DND-41 (cell line): ENCODE measurements at regions not wholly inside any gene's neighbourhood (a gene's known extent, or its start where the extent isn't known, plus 50 kb on each side); places are given as distances from the start of the nearest gene placed in this dataset.

Experiments
- ATAC-seq: fragments of 200-7000 bp; cut with Tn5 transposase; 3 replicates; pipeline ENCODE4 v1.9.1; 2021; ENCODE audit warnings: low read depth; ENCODE audit not compliant: insufficient read depth
- DNase-seq: peaks from one replicate; pipeline ENCODE4 v3.0.0-alpha.2; 2020
- H2AFZ ChIP-seq: 2 replicates; pipeline ENCODE4 v1.6.0; 2012; ENCODE audit warnings: low read depth, low read length
- H3K27ac ChIP-seq: 2 replicates; pipeline ENCODE4 v1.5.1; 2012; ENCODE audit warnings: low read length, inconsistent platforms
- H3K27me3 ChIP-seq: fragments of 200-600 bp; sonication (generic); 2 replicates; pipeline ENCODE4 v1.6.0; 2012; ENCODE audit warnings: low read length, mild to moderate bottlenecking, inconsistent platforms; ENCODE audit not compliant: insufficient read depth, poor library complexity
- H3K36me3 ChIP-seq: 2 replicates; pipeline ENCODE4 v1.5.1; 2012; ENCODE audit warnings: low read length, inconsistent platforms; ENCODE audit not compliant: insufficient read depth
- H3K4me1 ChIP-seq: 2 replicates; pipeline ENCODE4 v1.5.1; 2012; ENCODE audit warnings: mild to moderate bottlenecking, low read length; ENCODE audit not compliant: insufficient read depth
- H3K4me2 ChIP-seq: 2 replicates; pipeline ENCODE4 v1.6.0; 2012; ENCODE audit warnings: mild to moderate bottlenecking, moderate library complexity, low read length, inconsistent platforms; ENCODE audit not compliant: insufficient read depth
- H3K4me3 ChIP-seq, 2 experiments: fragments of 200-600 bp in 1 of 2; shearing (Covaris generic) in 1 of 2; 2 replicates each; pipeline ENCODE4 v1.5.1; 2012 to 2016; ENCODE audit warnings: inconsistent platforms in 2 of 2, low read length in 2 of 2, mild to moderate bottlenecking in 2 of 2, low read depth in 1 of 2, moderate library complexity in 1 of 2
- H3K79me2 ChIP-seq: 2 replicates; pipeline ENCODE4 v1.6.0; 2012; ENCODE audit warnings: low read length, inconsistent platforms; ENCODE audit not compliant: insufficient read depth
- H3K9ac ChIP-seq: 2 replicates; pipeline ENCODE4 v1.6.0; 2012; ENCODE audit warnings: low read depth, mild to moderate bottlenecking, inconsistent platforms, low read length, moderate library complexity
- H3K9me3 ChIP-seq: 2 replicates; pipeline ENCODE4 v1.5.1; 2012; ENCODE audit warnings: low read length, moderate library complexity, mild to moderate bottlenecking, inconsistent platforms; ENCODE audit not compliant: insufficient read depth, severe bottlenecking
- H4K20me1 ChIP-seq: 2 replicates; pipeline ENCODE4 v1.6.0; 2012; ENCODE audit warnings: low read length; ENCODE audit not compliant: insufficient read depth
- CTCF ChIP-seq: IDR thresholded peaks from 2 replicates; pipeline ENCODE4 v1.5.1; 2012; ENCODE audit warnings: borderline replicate concordance, low read length, moderate library complexity, mild to moderate bottlenecking; ENCODE audit not compliant: poor library complexity, severe bottlenecking; ENCODE audit errors: extremely low read depth
- EZH2 ChIP-seq: IDR thresholded peaks from 3 replicates; pipeline ENCODE4 v1.6.1; 2012; ENCODE audit warnings: borderline replicate concordance, low read depth, mild to moderate bottlenecking, moderate library complexity, low read length, inconsistent platforms; ENCODE audit not compliant: severe bottlenecking

DNA sequence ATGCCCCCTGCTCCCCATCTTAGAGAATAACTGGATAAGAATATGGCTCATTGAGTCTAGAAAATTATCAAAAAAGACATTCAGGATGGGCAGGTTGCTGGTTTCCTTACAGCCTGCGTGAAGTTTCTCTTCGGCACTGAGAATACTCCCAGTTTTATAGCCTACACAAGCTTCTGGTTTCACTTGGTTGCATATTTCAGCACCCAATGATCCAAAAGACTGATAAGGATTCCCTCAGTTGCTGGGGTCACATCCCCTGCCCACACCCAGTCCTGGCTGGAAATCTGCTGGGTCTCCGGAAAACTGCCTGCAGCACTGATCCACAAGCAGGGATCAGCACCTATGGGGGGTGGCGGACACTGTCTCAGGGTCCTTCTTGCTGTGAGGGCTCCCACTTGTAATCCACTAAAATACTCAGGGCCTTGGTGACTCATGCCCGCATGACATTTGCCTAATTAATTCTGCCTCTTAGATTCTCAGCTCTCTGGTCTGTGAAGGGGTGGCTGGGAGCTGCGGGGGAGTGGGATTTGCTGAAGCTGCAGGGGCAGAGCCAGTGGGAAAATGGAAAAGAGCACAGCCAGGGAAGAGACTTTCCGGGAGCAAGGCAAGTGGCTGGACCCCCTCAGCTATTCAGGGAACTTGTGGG is 142.5 kb downstream of the ZNF648 start:
- no peak for TF ChIP-seq CTCF
- TF ChIP-seq EZH2, result no peak
- Histone ChIP-seq H3K79me2 (no peaks in the 10 kb centered on the region), H4K20me1 (no peaks in the 10 kb centered on the region), H3K27me3 (no peaks in the 10 kb centered on the region), H3K9me3 (no peaks in the 10 kb centered on the region), H3K4me3 (no peak overlapping the region), H3K4me2 (no peak overlapping the region), H3K4me1 (no peaks in the 10 kb centered on the region), H2AFZ (no peak overlapping the region), H3K36me3 (no peaks in the 10 kb centered on the region), H3K9ac (no peak overlapping the region), H3K27ac (no peak overlapping the region)
- ATAC-seq (no peak), DNase-seq (no peak)

- Histone ChIP-seq H3K4me3 (no peak overlapping the region), H3K27me3 (peaks cover 6% of the 10 kb centered on the region), H3K4me2 (no peak overlapping the region), H2AFZ (no peak overlapping the region), H3K9me3 (no peaks in the 10 kb centered on the region), H3K4me1 (no peaks in the 10 kb centered on the region), H3K27ac (no peak overlapping the region), H3K9ac (no peak overlapping the region), H4K20me1 (no peaks in the 10 kb centered on the region), H3K79me2 (no peaks in the 10 kb centered on the region), H3K36me3 (no peaks in the 10 kb centered on the region)
- ATAC-seq, result no peak
- no peak for DNase-seq
- TF ChIP-seq EZH2, result no peak
- TF ChIP-seq CTCF, result no peak
Measured at GRCh38 chr1:181911715-181912114, 149.8 kb downstream of the ZNF648 start.

- H3K27me3 ChIP-seq, result peaks cover 6% of the 10 kb centered on the region
- ATAC-seq, result no peak
- no peaks in the 10 kb centered on the region for H3K9me3 ChIP-seq
- TF ChIP-seq CTCF, result peak; percentile 55
- no peak for TF ChIP-seq EZH2
- no peak for DNase-seq
- H3K79me2 ChIP-seq, result no peaks in the 10 kb centered on the region
- no peak overlapping the region for H2AFZ ChIP-seq
- no peaks in the 10 kb centered on the region for H3K4me1 ChIP-seq
- H4K20me1 ChIP-seq, result no peaks in the 10 kb centered on the region
- H3K36me3 ChIP-seq, result no peaks in the 10 kb centered on the region
- no peak overlapping the region for H3K4me2 ChIP-seq
- no peak overlapping the region for H3K27ac ChIP-seq
- no peak overlapping the region for H3K9ac ChIP-seq
- H3K4me3 ChIP-seq, result no peak overlapping the region
Measured at GRCh38 chr1:181910905-181911304, 150.6 kb downstream of the ZNF648 start.
